ENCODE measurements at regions not wholly inside any gene's neighbourhood (a gene's known extent, or its start where the extent isn't known, plus 50 kb on each side); places are given as distances from the start of the nearest gene placed in this dataset.

DNA sequence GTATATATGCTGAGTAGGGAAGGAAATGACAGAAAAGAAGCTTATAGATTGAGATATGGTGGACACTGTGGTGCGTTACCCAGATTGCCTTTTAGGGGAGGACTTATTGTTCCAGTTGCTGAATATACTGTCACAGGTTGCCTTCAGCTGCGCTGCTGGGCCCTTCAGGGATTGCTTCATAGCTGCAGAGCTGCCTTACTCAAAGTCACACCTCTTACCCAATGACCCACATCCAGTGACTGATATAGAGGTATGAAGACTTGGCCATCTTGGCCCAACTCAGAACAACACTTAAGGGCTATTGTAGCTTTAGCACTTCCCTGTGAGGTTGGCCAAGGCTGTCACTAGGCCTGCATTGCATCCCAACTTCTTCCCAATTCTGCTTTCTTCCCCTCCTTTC lies 63.4 kb upstream of the TMEM164 start:
- in situ Hi-C loops (cut with HindIII; ENCODE audit: low pct_unique_long_range_greater_than_20kb, low sequenced_read_pairs) = no loop called here
- H3K4me3 ChIP-seq (ENCODE audit: low read depth in 2 of 2, low read length in 2 of 2) = no peak overlapping the region
- H3K9me3 ChIP-seq (ENCODE audit: control insufficient read depth, insufficient read depth, low read depth, low read length) = no peaks in the 10 kb centered on the region
- H3K27ac ChIP-seq (ENCODE audit: low read length) = no peak overlapping the region
- intact Hi-C loops (cut with micrococcal nuclease; ENCODE audit: unreplicated experiment) = no loop called here
- POLR2A ChIA-PET = no interaction called here
- CTCF ChIA-PET = no interaction called here
- DNase-seq (ENCODE audit: low read depth, low spot score) (no peak), ATAC-seq (no peak)
- H3K4me1 ChIP-seq (ENCODE audit: control insufficient read depth, insufficient read depth, low read length) = no peaks in the 10 kb centered on the region
- no peak for TF ChIP-seq TCF7L2 (IDR thresholded peaks at IDR 0.05; ENCODE audit: low read depth, low read length)
- TF ChIP-seq, protein P1, sequence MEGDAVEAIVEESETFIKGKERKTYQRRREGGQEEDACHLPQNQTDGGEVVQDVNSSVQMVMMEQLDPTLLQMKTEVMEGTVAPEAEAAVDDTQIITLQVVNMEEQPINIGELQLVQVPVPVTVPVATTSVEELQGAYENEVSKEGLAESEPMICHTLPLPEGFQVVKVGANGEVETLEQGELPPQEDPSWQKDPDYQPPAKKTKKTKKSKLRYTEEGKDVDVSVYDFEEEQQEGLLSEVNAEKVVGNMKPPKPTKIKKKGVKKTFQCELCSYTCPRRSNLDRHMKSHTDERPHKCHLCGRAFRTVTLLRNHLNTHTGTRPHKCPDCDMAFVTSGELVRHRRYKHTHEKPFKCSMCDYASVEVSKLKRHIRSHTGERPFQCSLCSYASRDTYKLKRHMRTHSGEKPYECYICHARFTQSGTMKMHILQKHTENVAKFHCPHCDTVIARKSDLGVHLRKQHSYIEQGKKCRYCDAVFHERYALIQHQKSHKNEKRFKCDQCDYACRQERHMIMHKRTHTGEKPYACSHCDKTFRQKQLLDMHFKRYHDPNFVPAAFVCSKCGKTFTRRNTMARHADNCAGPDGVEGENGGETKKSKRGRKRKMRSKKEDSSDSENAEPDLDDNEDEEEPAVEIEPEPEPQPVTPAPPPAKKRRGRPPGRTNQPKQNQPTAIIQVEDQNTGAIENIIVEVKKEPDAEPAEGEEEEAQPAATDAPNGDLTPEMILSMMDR (IDR thresholded peaks at IDR 0.05) = no peak
- no peaks in the 10 kb centered on the region for H3K36me3 ChIP-seq (ENCODE audit: control insufficient read depth, insufficient read depth, low read length)
- H3K27me3 ChIP-seq (ENCODE audit: control insufficient read depth, insufficient read depth, low read length) = peaks cover 2% of the 10 kb centered on the region; the same call in 1 of the 2 replicates
- no TSS peak for BruUV-seq (replicated peaks)

DNA sequence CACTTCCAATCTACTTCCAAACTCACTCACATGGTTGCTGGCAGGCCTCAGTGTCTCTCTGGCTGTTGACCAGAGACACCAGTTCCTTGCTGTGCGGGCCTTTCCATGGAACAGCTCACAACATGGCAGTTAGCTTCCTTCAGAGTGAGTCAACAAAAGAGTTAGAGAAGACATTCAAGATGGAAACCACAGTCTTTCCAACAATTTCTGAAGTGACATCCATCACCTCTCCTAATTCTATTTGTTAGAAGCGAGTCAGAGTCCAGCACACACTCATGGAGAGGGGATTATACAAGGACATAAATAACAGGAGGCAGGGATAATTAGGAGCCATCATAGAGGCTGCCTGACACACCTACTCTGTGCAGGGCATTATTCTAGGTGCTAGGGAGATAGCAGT lies 62.5 kb upstream of the TMEM164 start:
- Histone ChIP-seq H3K4me1 (ENCODE audit: control insufficient read depth, insufficient read depth, low read length) (no peaks in the 10 kb centered on the region), H3K36me3 (ENCODE audit: control insufficient read depth, insufficient read depth, low read length) (no peaks in the 10 kb centered on the region), H3K27me3 (ENCODE audit: control insufficient read depth, insufficient read depth, low read length) (peaks cover 2% of the 10 kb centered on the region; the same call in 1 of the 2 replicates), H3K27ac (ENCODE audit: low read length) (no peak overlapping the region), H3K9me3 (ENCODE audit: control insufficient read depth, insufficient read depth, low read depth, low read length) (no peaks in the 10 kb centered on the region), H3K4me3 (ENCODE audit: low read depth in 2 of 2, low read length in 2 of 2) (no peak overlapping the region)
- ChIA-PET POLR2A (no interaction called here), CTCF (no interaction called here)
- TF ChIP-seq, protein P1 (IDR thresholded peaks at IDR 0.05) = no peak
- TF ChIP-seq TCF7L2 (IDR thresholded peaks at IDR 0.05; ENCODE audit: low read depth, low read length) (no peak), SIN3A (IDR thresholded peaks at IDR 0.05; ENCODE audit: borderline replicate concordance, insufficient read depth, low read depth, low read length) (no peak), POLR2AphosphoS5 (IDR thresholded peaks at IDR 0.05; ENCODE audit: low read depth, low read length) (no peak)
- TF ChIP-seq, protein P2, sequence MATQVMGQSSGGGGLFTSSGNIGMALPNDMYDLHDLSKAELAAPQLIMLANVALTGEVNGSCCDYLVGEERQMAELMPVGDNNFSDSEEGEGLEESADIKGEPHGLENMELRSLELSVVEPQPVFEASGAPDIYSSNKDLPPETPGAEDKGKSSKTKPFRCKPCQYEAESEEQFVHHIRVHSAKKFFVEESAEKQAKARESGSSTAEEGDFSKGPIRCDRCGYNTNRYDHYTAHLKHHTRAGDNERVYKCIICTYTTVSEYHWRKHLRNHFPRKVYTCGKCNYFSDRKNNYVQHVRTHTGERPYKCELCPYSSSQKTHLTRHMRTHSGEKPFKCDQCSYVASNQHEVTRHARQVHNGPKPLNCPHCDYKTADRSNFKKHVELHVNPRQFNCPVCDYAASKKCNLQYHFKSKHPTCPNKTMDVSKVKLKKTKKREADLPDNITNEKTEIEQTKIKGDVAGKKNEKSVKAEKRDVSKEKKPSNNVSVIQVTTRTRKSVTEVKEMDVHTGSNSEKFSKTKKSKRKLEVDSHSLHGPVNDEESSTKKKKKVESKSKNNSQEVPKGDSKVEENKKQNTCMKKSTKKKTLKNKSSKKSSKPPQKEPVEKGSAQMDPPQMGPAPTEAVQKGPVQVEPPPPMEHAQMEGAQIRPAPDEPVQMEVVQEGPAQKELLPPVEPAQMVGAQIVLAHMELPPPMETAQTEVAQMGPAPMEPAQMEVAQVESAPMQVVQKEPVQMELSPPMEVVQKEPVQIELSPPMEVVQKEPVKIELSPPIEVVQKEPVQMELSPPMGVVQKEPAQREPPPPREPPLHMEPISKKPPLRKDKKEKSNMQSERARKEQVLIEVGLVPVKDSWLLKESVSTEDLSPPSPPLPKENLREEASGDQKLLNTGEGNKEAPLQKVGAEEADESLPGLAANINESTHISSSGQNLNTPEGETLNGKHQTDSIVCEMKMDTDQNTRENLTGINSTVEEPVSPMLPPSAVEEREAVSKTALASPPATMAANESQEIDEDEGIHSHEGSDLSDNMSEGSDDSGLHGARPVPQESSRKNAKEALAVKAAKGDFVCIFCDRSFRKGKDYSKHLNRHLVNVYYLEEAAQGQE (IDR thresholded peaks at IDR 0.05; ENCODE audit: insufficient read depth in 1 of 2, low read depth in 2 of 2, low read length in 1 of 2) = no peak
- in situ Hi-C loops (cut with HindIII; ENCODE audit: low pct_unique_long_range_greater_than_20kb, low sequenced_read_pairs) = no loop called here
- intact Hi-C loops (cut with micrococcal nuclease; ENCODE audit: unreplicated experiment) = no loop called here
- no TSS peak for BruUV-seq (replicated peaks)
- DNase-seq (ENCODE audit: low read depth, low spot score) (no peak), ATAC-seq (no peak)

Measured in Panc1 (cell line).